ENCODE measurements at regions not wholly inside any gene's neighbourhood (a gene's known extent, or its start where the extent isn't known, plus 50 kb on each side); places are given as distances from the start of the nearest gene placed in this dataset.

- no peak for DNase-seq
Observed at GRCh38 chr3:193829781-193830180, 236.8 kb downstream of the OPA1 start.

DNA sequence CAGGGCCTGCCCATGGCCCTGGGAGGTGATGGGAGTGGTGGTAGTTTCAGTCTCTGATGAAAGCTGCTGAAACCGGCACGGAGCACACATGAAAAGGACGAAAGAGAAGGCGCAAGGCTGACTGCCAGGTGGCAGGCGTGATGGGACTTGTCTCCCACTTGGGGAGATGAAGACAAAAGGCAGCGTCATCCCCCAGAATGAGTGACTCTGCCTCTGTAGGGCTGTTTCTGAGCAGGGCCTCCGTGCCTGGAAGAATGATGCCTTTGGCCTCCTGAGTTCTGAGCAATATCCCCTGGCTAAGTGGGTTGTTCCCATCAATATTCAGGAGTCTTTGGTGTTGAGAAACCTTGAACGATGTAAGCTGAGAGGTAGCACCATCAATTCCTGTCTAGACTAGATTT lies 237.8 kb downstream of the OPA1 start:
- peak; percentile 99 for DNase-seq

DNA sequence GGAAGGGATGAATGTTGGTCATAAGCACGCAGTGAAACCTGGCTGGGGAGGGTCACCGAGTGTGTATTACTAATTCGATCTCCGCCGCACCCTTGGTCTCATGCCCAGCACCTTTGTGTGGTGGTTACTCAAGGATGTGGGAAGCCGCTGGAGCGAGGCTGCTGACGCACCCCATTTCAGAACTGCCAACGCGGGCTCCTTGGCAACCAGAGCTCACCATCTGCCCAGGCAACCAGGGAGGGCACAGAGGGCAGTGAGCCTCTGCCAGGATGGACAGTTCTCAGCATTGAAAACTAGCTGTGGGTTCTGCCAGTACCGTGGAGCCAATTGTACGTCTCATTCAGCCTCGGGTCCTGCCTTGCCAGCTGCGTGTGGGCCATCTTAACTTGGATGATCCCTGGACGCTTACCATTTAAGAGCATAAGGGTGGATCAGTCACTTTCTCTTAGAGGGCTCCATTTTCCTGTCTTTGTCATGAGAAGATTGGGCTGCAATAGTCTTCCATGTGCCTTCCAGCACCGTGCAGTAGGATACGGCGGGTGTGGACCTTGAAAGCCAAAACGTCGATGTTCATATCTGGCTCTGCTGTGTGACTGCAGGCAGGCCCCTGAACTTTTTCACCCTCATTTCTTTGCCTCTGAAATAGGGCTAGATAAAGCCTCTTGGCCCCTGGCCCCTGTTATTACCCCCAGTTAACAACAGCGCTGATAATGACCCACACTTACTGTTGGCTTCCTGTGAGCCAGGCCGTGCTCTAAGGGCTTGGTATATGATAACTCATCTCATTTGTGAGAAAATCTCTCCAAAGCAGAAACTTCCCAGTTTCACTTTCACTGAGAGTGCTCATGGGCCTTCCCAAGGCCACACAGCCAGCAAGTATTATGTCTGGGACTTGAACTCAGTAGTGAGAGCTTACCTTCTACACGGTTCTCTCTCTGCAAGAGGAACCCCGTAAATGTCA lies 238.8 kb downstream of the OPA1 start:
- no peak for DNase-seq

- no peak for DNase-seq
Observed at GRCh38 chr3:193832833-193833413, 239.9 kb downstream of the OPA1 start.

- no peak for DNase-seq
Observed at GRCh38 chr3:193833592-193833991, 240.6 kb downstream of the OPA1 start.

- DNase-seq, result no peak
Observed at GRCh38 chr3:193835414-193835813, 242.4 kb downstream of the OPA1 start.

- no peak for DNase-seq
Observed at GRCh38 chr3:193836511-193836910, 243.5 kb downstream of the OPA1 start.

DNA sequence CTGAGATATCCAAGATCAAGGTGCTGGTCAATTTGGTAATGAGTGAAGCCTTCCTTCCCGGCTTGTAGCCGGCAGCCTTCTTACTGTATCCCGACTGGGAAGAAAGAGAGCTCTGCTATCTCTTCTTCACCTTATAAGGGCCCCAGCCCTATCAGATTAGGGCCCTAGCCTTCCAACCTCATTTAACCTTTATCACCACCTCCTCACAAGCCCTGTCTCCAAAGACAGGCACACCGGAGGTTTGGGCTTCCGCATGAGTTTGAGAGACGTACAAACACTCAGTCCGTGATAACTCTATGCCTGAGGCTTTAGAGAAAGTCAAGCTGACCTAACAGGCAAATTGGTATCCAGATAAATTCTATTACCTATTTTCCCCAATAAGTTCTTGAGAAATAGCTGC lies 243.9 kb downstream of the OPA1 start:
- no peak for DNase-seq

- no peak for DNase-seq
Observed at GRCh38 chr3:193837347-193837827, 244.4 kb downstream of the OPA1 start.

DNA sequence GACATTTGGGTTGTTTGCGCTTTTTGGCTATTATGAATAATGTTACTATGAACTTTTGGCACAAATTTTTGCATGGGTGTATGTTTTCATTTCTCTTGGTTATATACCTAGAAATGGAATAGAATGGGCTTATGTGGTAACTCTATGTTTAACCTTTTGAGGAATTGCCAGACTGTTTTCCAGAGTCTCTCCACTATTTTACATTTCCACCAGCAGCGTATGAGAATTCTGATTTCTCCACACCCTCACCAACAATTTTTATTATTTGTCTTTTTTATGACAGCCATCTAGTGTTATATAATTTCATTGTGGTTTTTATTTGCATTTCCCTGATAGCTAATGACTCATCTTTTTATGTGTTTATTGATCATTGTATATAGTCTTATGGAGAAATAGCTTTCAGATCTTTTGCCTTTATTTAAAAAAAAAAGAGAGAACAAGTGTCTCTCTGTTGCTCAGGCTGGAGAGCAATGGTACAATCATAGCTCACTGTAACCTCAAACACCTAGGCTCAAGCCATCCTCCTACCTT lies 247.2 kb downstream of the OPA1 start:
- DNase-seq, result no peak

- DNase-seq, result no peak
Observed at GRCh38 chr3:193841581-193841980, 248.6 kb downstream of the OPA1 start.

DNA sequence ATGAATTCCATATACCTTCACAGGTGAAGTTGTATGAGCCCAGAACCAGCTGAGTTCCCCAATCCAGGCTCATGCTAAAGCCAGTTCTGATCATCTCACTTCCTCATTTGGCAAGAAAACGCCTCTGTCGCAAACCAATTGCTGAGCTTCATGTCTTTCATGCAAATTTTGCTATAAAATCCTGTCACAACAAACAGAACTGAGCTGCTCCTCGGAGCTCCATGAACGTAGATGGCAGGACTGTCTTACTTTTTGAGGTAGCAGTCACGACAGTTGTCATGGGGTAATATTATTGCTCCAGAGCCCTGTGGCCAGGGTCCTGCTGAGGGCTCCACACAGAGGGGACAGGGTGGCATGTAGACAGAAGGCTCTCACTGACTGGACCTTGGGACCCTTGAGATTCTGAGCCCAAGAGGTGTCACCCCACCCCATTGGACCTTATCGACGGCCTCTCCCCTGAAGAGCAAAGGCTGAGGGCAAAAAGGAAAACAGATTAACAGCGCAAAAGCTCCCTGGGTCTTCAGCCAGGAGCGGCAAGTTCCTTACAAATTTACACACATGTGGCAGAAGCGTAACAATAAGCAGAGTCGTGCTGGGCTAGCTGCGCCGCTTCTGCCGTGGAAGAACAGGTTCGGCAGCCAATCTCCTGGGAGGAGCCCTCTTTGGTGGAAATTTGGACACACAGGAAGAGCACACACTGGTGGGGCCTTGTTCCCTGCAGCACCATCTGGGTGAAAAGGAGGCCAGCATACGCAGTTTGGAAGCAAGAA lies 249.2 kb downstream of the OPA1 start:
- DNase-seq, result no peak

DNA sequence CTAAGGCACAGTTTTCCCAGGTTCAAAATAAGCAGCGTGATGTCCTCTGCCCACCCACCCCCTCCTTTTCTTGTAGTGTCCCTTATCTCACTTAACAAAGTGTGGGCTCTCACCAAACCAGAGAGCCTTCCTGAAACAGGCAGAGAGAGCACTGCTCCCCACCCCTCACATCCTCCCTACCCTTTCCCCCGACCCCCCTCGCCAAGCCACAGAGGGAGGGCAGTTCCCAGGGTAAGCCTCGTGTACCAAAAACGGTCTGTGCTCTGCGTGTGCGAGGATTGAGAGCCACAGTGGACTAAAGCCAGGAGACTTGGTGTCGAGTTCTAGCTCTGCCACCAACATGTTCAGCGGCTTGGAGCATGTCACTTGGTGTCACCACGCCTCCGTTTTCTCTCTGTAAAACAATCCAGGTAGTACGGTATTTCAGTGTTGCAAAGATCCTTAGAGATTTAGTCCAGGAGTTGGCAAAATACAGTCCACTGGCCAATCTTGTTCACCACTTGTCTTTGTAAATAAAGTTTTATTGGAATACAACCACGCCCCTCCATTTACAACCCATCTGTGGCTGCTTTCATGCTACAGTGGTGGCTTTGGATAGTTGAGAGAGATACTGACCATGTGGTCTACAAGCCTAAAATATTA lies 249.9 kb downstream of the OPA1 start:
- no peak for DNase-seq

DNA sequence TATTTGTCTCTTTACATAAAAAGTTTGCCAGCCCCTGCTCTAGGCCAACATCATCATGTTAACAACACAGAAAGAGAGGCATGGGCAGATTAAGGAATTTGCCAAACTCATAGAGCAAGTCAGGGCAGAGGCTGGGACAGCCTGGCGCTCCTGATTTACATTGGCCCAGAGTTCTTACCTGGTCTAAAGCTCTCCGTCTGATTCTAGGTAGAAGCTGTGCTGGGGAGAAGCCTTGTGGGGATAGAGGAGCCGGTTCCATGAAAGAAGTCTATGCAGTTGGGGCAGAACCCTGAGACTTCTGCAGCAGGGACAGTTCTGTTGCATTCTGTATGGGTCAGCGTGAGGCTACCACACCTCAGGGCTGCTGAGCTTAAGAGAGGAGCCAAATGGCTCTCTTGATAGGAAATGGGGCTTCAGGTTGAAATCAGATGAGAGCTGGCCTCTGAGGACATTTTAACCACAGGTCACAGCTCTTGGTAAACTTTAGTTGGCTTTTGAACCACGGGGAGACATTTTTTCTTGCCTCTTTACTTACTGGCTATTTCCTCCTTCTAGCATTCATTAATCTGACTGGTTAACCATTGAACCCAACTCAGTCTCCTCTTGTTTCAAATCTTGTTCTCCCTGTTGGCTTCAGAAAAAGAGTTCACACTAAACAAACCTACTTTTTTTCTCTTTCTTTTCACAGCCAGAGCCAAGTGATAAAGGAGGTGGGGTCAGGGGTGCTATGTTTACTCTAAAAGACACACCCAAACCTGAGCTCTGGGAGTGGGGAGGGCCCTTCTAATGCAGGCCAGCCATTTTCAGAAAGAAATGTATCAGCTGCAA lies 250.7 kb downstream of the OPA1 start:
- no peak for DNase-seq

DNA sequence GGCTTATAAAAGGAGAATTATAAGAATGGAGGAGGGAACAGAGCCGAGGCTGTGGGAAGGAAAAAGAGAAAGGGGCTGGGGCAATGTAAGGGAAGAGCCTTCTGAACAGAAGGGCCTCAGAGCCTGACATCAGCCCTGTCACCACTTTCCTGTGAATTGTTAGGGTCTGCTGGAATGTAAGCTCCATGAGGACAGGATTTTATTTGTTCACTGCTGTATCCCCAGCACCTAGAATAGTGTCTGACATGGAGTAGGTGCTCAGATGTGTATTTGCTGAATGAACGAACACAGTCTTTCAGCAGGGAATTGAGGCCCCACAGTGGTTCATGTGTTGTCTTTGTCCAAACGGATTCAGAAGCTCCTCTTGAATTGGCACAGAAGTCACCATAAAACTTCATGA lies 251.5 kb downstream of the OPA1 start:
- no peak for DNase-seq

DNA sequence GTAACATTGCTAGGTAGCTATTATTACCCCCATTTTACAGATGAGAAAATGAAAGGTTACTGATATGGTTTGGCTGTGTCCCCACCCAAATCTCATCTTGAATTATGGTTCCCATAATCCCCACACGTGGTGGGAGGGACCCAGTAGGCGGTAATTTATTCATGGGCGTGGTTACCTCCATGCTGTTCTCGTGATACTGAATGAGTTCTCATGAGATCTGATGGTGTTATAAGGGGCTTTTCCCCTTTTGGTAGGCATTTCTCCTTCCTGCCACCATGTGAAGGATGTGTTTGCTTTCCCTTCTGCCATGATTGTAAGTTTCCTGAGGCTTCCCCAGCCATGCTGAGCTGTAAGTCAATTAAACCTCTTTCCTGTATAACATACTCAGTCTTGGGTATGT lies 252.1 kb downstream of the OPA1 start:
- no peak for DNase-seq

GRCh38 chr3:193846569-193846968 lies 253.6 kb downstream of the OPA1 start:
- no peak for DNase-seq

DNA sequence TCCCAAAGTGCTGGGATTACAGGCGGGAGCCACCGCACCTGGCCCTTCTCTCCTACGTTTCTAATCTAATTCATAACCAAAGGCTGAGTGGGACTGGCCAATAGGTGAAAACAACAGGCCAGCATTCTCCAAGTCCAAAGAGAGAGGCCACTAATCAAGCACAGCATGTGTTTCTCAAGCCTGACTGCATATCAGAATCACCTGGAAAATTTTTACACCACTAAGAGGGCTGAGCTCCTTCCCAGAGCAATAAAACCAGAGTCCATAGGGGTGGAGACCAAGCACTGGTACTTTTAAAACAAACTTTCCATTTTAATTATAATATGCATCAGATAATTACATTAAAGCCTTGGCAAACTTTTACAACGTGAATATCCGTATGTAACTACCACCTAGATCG lies 254.4 kb downstream of the OPA1 start:
- DNase-seq, result no peak

DNA sequence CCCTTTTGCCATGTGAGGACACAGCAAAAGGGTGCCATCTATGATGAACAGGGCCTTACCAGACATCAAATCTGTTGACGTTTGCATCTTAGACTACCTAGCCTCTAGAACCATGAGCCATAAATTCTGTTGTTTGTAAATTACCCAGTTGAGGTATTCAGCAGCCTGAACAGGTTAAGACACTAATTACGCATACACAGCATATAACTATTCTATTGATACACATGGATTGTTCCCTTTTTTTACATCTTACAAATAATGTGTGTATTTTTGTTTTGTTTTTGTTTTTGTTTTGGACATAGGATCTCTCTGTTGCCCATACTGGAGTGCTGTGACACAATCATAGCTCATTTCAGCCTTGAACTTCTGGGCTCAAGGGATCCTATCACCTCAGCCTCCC lies 255.5 kb downstream of the OPA1 start:
- no peak for DNase-seq

DNA sequence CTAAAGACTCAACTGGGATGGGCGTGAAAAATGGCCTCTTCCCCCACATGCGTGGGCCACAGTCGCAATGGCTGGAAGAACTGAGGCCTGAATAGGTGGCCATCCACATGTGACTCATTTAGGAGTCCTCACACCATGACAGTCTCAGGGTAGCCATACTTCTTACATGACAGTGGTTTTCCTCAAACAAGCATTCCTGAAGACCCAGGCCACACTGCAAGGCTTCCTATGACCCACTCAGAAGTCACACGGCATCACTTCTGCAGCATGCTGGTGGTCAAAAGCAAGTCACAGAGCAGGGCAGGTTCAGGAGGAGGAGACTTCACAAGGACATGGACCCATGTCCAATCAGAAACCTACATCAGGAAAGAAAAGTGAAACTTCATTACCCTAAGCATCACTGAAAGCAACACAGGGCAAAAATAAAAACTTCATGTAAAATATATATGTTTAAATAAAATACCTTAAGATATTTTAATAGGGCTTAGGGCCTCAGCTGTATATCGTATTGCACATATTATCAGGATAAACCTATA lies 257.1 kb downstream of the OPA1 start:
- no peak for DNase-seq

DNA sequence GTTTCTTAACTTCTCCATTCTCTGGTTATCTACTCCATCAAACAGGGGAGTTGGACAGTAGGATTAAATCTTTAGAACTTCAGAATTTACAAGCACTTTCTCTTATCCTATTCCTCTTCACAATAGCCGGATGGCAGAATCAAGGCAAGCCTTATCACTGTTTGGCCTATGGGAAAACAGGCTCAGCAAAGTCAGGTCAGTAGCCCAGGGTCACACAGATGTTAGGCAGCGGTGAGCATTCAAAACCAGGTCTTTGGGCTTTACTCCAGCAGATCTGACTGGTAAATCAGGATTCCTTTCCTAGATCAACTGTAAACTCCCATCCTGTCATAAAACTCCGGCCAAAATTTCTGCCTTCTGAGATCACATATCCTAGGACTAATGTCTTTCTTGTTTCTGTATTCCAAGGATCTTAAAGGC lies 258.4 kb downstream of the OPA1 start:
- DNase-seq, result no peak
